ENCODE measurements at regions not wholly inside any gene's neighbourhood (a gene's known extent, or its start where the extent isn't known, plus 50 kb on each side); places are given as distances from the start of the nearest gene placed in this dataset.
A peak's percentile ranks its signal among the peaks of the same experiment; 100 is the strongest.

GRCh38 chr2:2660789-2661355 lies 329.8 kb upstream of the MYT1L start:
- DNase-seq = peak; percentile 23
- no peak overlapping the region for H4K5ac ChIP-seq (ENCODE audit: low read depth, low read length)
- no peak overlapping the region for H3K4ac ChIP-seq (ENCODE audit: low read depth, low read length)
- intact Hi-C loops (cut with micrococcal nuclease) (no loop called here), dilution Hi-C loops (cut with HindIII; ENCODE audit: low sequenced_read_pairs, unreplicated experiment) (no loop called here), in situ Hi-C loops (cut with MboI; ENCODE audit: low sequenced_read_pairs) (no loop called here)
- BruUV-seq (replicated peaks) = no TSS peak
- H3K14ac ChIP-seq (replicated peaks; ENCODE audit: low read depth, low read length) = no peak overlapping the region
- no peaks in the 10 kb centered on the region for H3K27me3 ChIP-seq (ENCODE audit: control insufficient read depth, insufficient read depth, low read length)
- no peaks in the 10 kb centered on the region for H3K36me3 ChIP-seq (ENCODE audit: control insufficient read depth, insufficient read depth, low read length)
- TF ChIP-seq MAFK (IDR thresholded peaks at IDR 0.05; ENCODE audit: low read depth, low read length) = no peak
- no peak for TF ChIP-seq MXI1 (IDR thresholded peaks at IDR 0.05; ENCODE audit: borderline replicate concordance, low read depth, low read length)
- TF ChIP-seq CHD1 (IDR thresholded peaks at IDR 0.05; ENCODE audit: low read depth, low read length) = no peak
- TF ChIP-seq RAD21 (IDR thresholded peaks at IDR 0.05; ENCODE audit: low read length) = no peak
- TF ChIP-seq, protein P1, sequence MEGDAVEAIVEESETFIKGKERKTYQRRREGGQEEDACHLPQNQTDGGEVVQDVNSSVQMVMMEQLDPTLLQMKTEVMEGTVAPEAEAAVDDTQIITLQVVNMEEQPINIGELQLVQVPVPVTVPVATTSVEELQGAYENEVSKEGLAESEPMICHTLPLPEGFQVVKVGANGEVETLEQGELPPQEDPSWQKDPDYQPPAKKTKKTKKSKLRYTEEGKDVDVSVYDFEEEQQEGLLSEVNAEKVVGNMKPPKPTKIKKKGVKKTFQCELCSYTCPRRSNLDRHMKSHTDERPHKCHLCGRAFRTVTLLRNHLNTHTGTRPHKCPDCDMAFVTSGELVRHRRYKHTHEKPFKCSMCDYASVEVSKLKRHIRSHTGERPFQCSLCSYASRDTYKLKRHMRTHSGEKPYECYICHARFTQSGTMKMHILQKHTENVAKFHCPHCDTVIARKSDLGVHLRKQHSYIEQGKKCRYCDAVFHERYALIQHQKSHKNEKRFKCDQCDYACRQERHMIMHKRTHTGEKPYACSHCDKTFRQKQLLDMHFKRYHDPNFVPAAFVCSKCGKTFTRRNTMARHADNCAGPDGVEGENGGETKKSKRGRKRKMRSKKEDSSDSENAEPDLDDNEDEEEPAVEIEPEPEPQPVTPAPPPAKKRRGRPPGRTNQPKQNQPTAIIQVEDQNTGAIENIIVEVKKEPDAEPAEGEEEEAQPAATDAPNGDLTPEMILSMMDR (conservative IDR thresholded peaks at IDR 0.05; ENCODE audit: low read depth, low read length) = no peak
- TF ChIP-seq MAZ (IDR thresholded peaks at IDR 0.05; ENCODE audit: borderline replicate concordance, low read depth, low read length) = no peak
- TF ChIP-seq FOS (IDR thresholded peaks at IDR 0.05; ENCODE audit: low read depth, low read length) = no peak
- no peak for TF ChIP-seq SMC3 (IDR thresholded peaks at IDR 0.05; ENCODE audit: low read depth, low read length)
- TF ChIP-seq BHLHE40 (IDR thresholded peaks at IDR 0.05; ENCODE audit: low read depth, low read length) = no peak
- no peak for TF ChIP-seq POLR2A (IDR thresholded peaks at IDR 0.05; ENCODE audit: low read depth, low read length)
- no peak for TF ChIP-seq RFX5 (IDR thresholded peaks at IDR 0.05; ENCODE audit: low read depth, low read length)
- no peak overlapping the region for H4K8ac ChIP-seq (ENCODE audit: low read depth in 2 of 2, low read length in 2 of 2)
- H3K18ac ChIP-seq (ENCODE audit: low read depth, low read length) = no peak overlapping the region
- H3K9ac ChIP-seq (ENCODE audit: low read depth, low read length) = no peak overlapping the region
- H3K4me3 ChIP-seq (ENCODE audit: insufficient read depth, low read depth, low read length) = no peak overlapping the region
- H4K20me1 ChIP-seq (ENCODE audit: insufficient read depth, low read length) = no peaks in the 10 kb centered on the region
- H2BK5ac ChIP-seq (ENCODE audit: low read depth, low read length, poor library complexity, severe bottlenecking) = no peak overlapping the region
- H2BK120ac ChIP-seq (ENCODE audit: low read depth, low read length) = no peak overlapping the region
- no peak overlapping the region for H3K23ac ChIP-seq (ENCODE audit: low read depth, low read length)
- H2AK9ac ChIP-seq (replicated peaks; ENCODE audit: low read depth, low read length, poor library complexity) = no peak overlapping the region
- no peak overlapping the region for H3K27ac ChIP-seq (ENCODE audit: insufficient read depth, low read length)
- no peak overlapping the region for H2BK15ac ChIP-seq (ENCODE audit: low read depth, low read length)
- H3K4me1 ChIP-seq (ENCODE audit: control insufficient read depth, insufficient read depth, low read length) = no peaks in the 10 kb centered on the region
- H3K9me1 ChIP-seq (ENCODE audit: insufficient read depth, low read length) = no peaks in the 10 kb centered on the region
- H3K56ac ChIP-seq (ENCODE audit: extremely low read depth, insufficient read depth, low read length) = no peak overlapping the region
- no peak overlapping the region for H2BK20ac ChIP-seq (ENCODE audit: low read depth, low read length)
- H3K9me3 ChIP-seq (ENCODE audit: control insufficient read depth, insufficient read depth, low read length) = peaks cover 37% of the 10 kb centered on the region
- POLR2A ChIA-PET (ENCODE audit: unreplicated experiment) = no interaction called here
- H3K4me2 ChIP-seq (ENCODE audit: low read depth, low read length) = no peak overlapping the region
- no peaks in the 10 kb centered on the region for H3K79me1 ChIP-seq (ENCODE audit: low read depth in 1 of 2, low read length in 2 of 2)
- no peak overlapping the region for H2AK5ac ChIP-seq (ENCODE audit: low read depth, low read length)
- no peak overlapping the region for H2AFZ ChIP-seq (replicated peaks; ENCODE audit: low read length, poor library complexity)
- CTCF ChIA-PET = no interaction called here
- 48% methylated on average over 4 of the region's 7 CpGs; no CpG with 5 or more reads in 1 of the 2 experiments for WGBS, 2 experiments (ENCODE audit: extremely low coverage in 2 of 2, insufficient read length in 1 of 2)
- no peak for ATAC-seq (ENCODE audit: low read depth)
- H4K91ac ChIP-seq (ENCODE audit: insufficient read depth, low read depth, low read length) = no peak overlapping the region
